ENCODE measurements at regions not wholly inside any gene's neighbourhood (a gene's known extent, or its start where the extent isn't known, plus 50 kb on each side); places are given as distances from the start of the nearest gene placed in this dataset.

DNA sequence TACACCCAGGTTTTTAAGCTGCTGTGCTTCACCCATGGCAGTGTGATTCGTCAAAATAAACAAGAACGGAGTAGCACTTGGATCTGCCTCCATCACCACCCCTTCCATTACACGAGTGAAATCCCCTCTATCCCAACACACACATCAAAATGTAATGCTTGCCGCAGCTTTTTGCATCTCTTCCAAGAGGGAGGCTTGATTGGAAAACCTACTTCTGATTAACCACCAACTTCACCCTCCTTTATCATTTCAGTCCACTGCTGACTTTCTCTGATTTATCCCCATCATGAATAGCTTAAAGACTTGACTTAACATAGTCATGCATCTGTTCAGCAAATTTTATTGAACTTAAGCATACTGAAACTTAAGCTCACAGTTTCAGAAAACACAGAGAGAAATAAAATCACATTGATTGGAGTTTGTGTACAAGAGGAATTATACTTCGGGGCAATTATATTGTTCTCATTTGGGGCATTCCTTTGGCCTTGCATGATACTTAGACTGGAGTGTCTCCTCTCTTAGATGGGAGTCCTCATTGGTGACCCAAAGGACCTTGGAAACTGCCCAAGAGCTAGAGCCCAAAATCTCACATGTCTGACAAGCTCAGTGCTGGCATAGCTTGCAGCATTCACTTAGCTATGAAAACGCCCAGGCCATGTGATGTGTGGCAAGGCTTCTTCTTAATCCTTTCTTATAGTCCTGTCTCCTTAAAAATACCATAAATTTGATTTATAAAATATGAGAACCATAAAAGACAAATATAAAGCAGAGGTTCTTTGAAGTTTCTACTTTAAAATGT is 124.3 kb upstream of the UMPS start (continued):
- TF ChIP-seq ZSCAN31 (CRISPR knock-in tag; IDR thresholded peaks at IDR 0.05; ENCODE audit: low read depth) (no peak), HOXA3 (CRISPR knock-in tag; IDR thresholded peaks at IDR 0.05) (no peak), KMT2A (CRISPR knock-in tag; IDR thresholded peaks at IDR 0.05) (no peak), ZNF816 (CRISPR knock-in tag; IDR thresholded peaks at IDR 0.05; ENCODE audit: borderline replicate concordance) (no peak)
- TF ChIP-seq, protein P1, sequence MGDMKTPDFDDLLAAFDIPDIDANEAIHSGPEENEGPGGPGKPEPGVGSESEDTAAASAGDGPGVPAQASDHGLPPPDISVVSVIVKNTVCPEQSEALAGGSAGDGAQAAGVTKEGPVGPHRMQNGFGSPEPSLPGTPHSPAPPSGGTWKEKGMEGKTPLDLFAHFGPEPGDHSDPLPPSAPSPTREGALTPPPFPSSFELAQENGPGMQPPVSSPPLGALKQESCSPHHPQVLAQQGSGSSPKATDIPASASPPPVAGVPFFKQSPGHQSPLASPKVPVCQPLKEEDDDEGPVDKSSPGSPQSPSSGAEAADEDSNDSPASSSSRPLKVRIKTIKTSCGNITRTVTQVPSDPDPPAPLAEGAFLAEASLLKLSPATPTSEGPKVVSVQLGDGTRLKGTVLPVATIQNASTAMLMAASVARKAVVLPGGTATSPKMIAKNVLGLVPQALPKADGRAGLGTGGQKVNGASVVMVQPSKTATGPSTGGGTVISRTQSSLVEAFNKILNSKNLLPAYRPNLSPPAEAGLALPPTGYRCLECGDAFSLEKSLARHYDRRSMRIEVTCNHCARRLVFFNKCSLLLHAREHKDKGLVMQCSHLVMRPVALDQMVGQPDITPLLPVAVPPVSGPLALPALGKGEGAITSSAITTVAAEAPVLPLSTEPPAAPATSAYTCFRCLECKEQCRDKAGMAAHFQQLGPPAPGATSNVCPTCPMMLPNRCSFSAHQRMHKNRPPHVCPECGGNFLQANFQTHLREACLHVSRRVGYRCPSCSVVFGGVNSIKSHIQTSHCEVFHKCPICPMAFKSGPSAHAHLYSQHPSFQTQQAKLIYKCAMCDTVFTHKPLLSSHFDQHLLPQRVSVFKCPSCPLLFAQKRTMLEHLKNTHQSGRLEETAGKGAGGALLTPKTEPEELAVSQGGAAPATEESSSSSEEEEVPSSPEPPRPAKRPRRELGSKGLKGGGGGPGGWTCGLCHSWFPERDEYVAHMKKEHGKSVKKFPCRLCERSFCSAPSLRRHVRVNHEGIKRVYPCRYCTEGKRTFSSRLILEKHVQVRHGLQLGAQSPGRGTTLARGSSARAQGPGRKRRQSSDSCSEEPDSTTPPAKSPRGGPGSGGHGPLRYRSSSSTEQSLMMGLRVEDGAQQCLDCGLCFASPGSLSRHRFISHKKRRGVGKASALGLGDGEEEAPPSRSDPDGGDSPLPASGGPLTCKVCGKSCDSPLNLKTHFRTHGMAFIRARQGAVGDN (CRISPR knock-in tag; IDR thresholded peaks at IDR 0.05), result no peak

DNA sequence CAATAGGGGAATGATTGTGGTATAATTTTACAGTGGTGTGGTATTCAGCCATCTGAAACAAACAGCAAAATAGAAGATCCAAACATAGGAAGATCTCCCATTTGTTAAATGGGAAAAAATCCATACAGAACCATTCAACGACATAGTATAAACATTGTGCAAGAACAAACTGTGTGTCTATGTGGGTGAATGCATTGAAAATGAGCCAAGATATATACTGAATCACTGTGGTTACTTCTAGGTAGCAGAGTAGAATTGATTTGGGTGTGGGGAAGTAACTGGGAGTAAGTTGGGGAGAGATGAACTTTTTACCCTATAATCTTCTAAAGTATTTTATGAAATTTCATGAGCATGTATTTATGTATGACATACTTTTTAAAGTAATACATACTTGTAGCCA is 123.1 kb upstream of the UMPS start:
- Histone ChIP-seq H2AFZ (ENCODE audit: low read length) (no peak overlapping the region), H3K79me2 (ENCODE audit: insufficient read depth, low read length) (peaks cover 22% of the 10 kb centered on the region), H3K4me1 (ENCODE audit: insufficient read depth, low read length) (peaks cover 74% of the 10 kb centered on the region), H4K20me1 (ENCODE audit: insufficient read depth, low read length) (no peaks in the 10 kb centered on the region), H3K4me3 (replicated peaks in 1 of 3; ENCODE audit: insufficient read depth in 1 of 3, low read depth in 2 of 3, low read length in 3 of 3) (no peak overlapping the region), H3K36me3 (replicated peaks in 1 of 2; ENCODE audit: control insufficient read depth in 1 of 2, insufficient read depth in 2 of 2, low read length in 2 of 2) (peaks cover 0 to 3% of the 10 kb centered on the region in 2 experiments; a peak in 1 of 5 replicates), H3K9me3 (ENCODE audit: low read length) (no peaks in the 10 kb centered on the region), H3K9ac (ENCODE audit: insufficient read depth, low read depth, low read length) (no peak overlapping the region), H3K4me2 (ENCODE audit: low read depth, low read length) (no peak overlapping the region), H3K27ac (ENCODE audit: extremely low read length, insufficient read depth, low read length) (no peak overlapping the region), H3K27me3 (ENCODE audit: control insufficient read depth in 1 of 2, insufficient read depth in 2 of 2, low read length in 2 of 2) (no peaks in the 10 kb centered on the region; a peak in 1 of 5 replicates)
- FAIRE-seq (no peak), ATAC-seq (peak; percentile 82), DNase-seq (ENCODE audit: low spot score) (peak; percentile 58)
- ChIA-PET POLR2A (no interaction called here), CTCF (ENCODE audit: low intra/inter-chr PET ratio, low total read pairs) (no interaction called here)
- in situ Hi-C loops (cut with HindIII; ENCODE audit: extremely low pct_ligation_motif_present, low pct_unique_long_range_greater_than_20kb), result no loop called here
- WGBS (ENCODE audit: low lambda C conversion rate), result 4% methylated on average over 1 of the region's 1 CpG
- intact Hi-C loops (cut with micrococcal nuclease; ENCODE audit: unreplicated experiment), result no loop called here
- BruUV-seq (replicated peaks), result no TSS peak
- no peak for TF ChIP-seq GABPB1 (CRISPR knock-in tag; IDR thresholded peaks at IDR 0.05)
- TF ChIP-seq NCOA2 (CRISPR knock-in tag; IDR thresholded peaks at IDR 0.05), result 0 out of 2 replicates have a peak, but pooled peaks have one; percentile 21
- TF ChIP-seq, protein P2, sequence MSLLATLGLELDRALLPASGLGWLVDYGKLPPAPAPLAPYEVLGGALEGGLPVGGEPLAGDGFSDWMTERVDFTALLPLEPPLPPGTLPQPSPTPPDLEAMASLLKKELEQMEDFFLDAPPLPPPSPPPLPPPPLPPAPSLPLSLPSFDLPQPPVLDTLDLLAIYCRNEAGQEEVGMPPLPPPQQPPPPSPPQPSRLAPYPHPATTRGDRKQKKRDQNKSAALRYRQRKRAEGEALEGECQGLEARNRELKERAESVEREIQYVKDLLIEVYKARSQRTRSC (CRISPR knock-in tag; IDR thresholded peaks at IDR 0.05; ENCODE audit: low read depth), result no peak
- no peak for TF ChIP-seq SOX6 (IDR thresholded peaks at IDR 0.05)
- TF ChIP-seq SOX6 (CRISPR knock-in tag; IDR thresholded peaks at IDR 0.05), result peak; percentile 21; the same call in 1 of the 2 replicates
- TF ChIP-seq WIZ (CRISPR knock-in tag; IDR thresholded peaks at IDR 0.05), result no peak
- no peak for TF ChIP-seq SOX13 (IDR thresholded peaks at IDR 0.05)
- TF ChIP-seq SOX13 (CRISPR knock-in tag; conservative IDR thresholded peaks at IDR 0.05 in 1 of 2, IDR thresholded peaks at IDR 0.05 in 1 of 2), result peak in 1 of 2 experiments; percentile 41; a peak in 1 of 4 replicates
- TF ChIP-seq, protein P3, sequence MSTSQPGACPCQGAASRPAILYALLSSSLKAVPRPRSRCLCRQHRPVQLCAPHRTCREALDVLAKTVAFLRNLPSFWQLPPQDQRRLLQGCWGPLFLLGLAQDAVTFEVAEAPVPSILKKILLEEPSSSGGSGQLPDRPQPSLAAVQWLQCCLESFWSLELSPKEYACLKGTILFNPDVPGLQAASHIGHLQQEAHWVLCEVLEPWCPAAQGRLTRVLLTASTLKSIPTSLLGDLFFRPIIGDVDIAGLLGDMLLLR (CRISPR knock-in tag; IDR thresholded peaks at IDR 0.05), result no peak
- TF ChIP-seq CEBPG (CRISPR knock-in tag; IDR thresholded peaks at IDR 0.05), result peak; percentile 80

All from HepG2 (cell line).